ENCODE measurements at regions not wholly inside any gene's neighbourhood (a gene's known extent, or its start where the extent isn't known, plus 50 kb on each side); places are given as distances from the start of the nearest gene placed in this dataset.

GRCh38 chr14:71592361-71592760, 339.9 kb upstream of the RGS6 start:
- Histone ChIP-seq H3K4me1 (ENCODE audit: insufficient read depth, low read length) (peaks cover 8% of the 10 kb centered on the region; the same call in 1 of the 2 replicates), H3K9me3 (ENCODE audit: insufficient read depth, low read depth, low read length) (no peaks in the 10 kb centered on the region), H3K27me3 (ENCODE audit: insufficient read depth, low read length) (no peaks in the 10 kb centered on the region), H3K4me3 (ENCODE audit: low read length) (no peak overlapping the region), H3K27ac (ENCODE audit: low read depth, low read length) (no peak overlapping the region), H3K36me3 (ENCODE audit: insufficient read depth, low read length) (no peaks in the 10 kb centered on the region; the same call in 1 of the 2 replicates), H3K9ac (ENCODE audit: low read depth, low read length) (no peak overlapping the region)
- 88% methylated on average over 2 of the region's 2 CpGs for WGBS

GRCh38 chr14:71593966-71594365, 338.3 kb upstream of the RGS6 start:
- 97% methylated on average over 1 of the region's 1 CpG for WGBS
- Histone ChIP-seq H3K36me3 (ENCODE audit: insufficient read depth, low read length) (0 out of 2 replicates have a peak, but pooled peaks cover 2% of the 10 kb centered on the region), H3K9ac (ENCODE audit: low read depth, low read length) (no peak overlapping the region), H3K27ac (ENCODE audit: low read depth, low read length) (no peak overlapping the region), H3K9me3 (ENCODE audit: insufficient read depth, low read depth, low read length) (no peaks in the 10 kb centered on the region), H3K27me3 (ENCODE audit: insufficient read depth, low read length) (no peaks in the 10 kb centered on the region), H3K4me3 (ENCODE audit: low read length) (no peak overlapping the region), H3K4me1 (ENCODE audit: insufficient read depth, low read length) (peaks cover 8% of the 10 kb centered on the region; the same call in 1 of the 2 replicates)

DNA sequence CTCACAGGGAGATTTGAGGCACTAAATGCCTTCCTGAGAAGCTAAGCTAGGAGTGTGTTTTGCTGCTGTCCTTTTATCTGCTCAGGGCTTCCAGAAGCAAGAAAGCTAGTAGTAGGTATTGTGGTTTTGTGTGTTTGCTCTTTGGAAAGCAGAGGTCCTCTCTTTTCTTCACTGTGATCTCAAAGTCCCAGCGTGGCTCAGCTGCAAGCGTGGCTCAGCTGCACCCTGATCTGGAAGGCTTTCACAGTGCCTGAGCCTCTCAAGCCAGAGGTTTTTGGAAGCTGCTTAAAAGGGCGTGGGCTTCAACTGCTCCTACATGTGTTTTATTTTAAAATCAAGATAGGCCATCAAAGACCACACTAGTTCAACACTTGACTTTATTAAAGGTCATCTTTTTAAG, 337.4 kb upstream of the RGS6 start:
- H3K27ac ChIP-seq (ENCODE audit: low read depth, low read length): no peak overlapping the region
- peaks cover 8% of the 10 kb centered on the region; the same call in 1 of the 2 replicates for H3K4me1 ChIP-seq (ENCODE audit: insufficient read depth, low read length)

GRCh38 chr14:71595441-71595840, 336.8 kb upstream of the RGS6 start:
- no peak overlapping the region for H3K9ac ChIP-seq (ENCODE audit: low read depth, low read length)
- no peak overlapping the region for H3K27ac ChIP-seq (ENCODE audit: low read depth, low read length)
- no peaks in the 10 kb centered on the region for H3K27me3 ChIP-seq (ENCODE audit: insufficient read depth, low read length)
- peaks cover 8% of the 10 kb centered on the region; the same call in 1 of the 2 replicates for H3K4me1 ChIP-seq (ENCODE audit: insufficient read depth, low read length)
- WGBS: 93% methylated on average over 3 of the region's 3 CpGs
- H3K9me3 ChIP-seq (ENCODE audit: insufficient read depth, low read depth, low read length): peaks cover 8% of the 10 kb centered on the region; the same call in 1 of the 2 replicates
- H3K36me3 ChIP-seq (ENCODE audit: insufficient read depth, low read length): peaks cover 5% of the 10 kb centered on the region; the same call in 1 of the 2 replicates
- no peak overlapping the region for H3K4me3 ChIP-seq (ENCODE audit: low read length)

More for the DNA sequence above, 337.4 kb upstream of the RGS6 start:
- no peaks in the 10 kb centered on the region for H3K27me3 ChIP-seq (ENCODE audit: insufficient read depth, low read length)
- no peak overlapping the region for H3K4me3 ChIP-seq (ENCODE audit: low read length)
- peaks cover 5% of the 10 kb centered on the region; the same call in 1 of the 2 replicates for H3K36me3 ChIP-seq (ENCODE audit: insufficient read depth, low read length)
- 93% methylated on average over 3 of the region's 3 CpGs for WGBS
- H3K9ac ChIP-seq (ENCODE audit: low read depth, low read length): no peak overlapping the region
- peaks cover 2% of the 10 kb centered on the region; the same call in 1 of the 2 replicates for H3K9me3 ChIP-seq (ENCODE audit: insufficient read depth, low read depth, low read length)

GRCh38 chr14:71597287-71597920, 334.8 kb upstream of the RGS6 start:
- no peak overlapping the region for H3K9ac ChIP-seq (ENCODE audit: low read depth, low read length)
- H3K27ac ChIP-seq (ENCODE audit: low read depth, low read length): no peak overlapping the region
- WGBS: 96% methylated on average over 2 of the region's 2 CpGs
- peaks cover 6% of the 10 kb centered on the region; the same call in 1 of the 2 replicates for H3K4me1 ChIP-seq (ENCODE audit: insufficient read depth, low read length)
- H3K4me3 ChIP-seq (ENCODE audit: low read length): no peak overlapping the region
- peaks cover 10% of the 10 kb centered on the region; the same call in 1 of the 2 replicates for H3K9me3 ChIP-seq (ENCODE audit: insufficient read depth, low read depth, low read length)
- peaks cover 5% of the 10 kb centered on the region; the same call in 1 of the 2 replicates for H3K36me3 ChIP-seq (ENCODE audit: insufficient read depth, low read length)
- H3K27me3 ChIP-seq (ENCODE audit: insufficient read depth, low read length): no peaks in the 10 kb centered on the region

DNA sequence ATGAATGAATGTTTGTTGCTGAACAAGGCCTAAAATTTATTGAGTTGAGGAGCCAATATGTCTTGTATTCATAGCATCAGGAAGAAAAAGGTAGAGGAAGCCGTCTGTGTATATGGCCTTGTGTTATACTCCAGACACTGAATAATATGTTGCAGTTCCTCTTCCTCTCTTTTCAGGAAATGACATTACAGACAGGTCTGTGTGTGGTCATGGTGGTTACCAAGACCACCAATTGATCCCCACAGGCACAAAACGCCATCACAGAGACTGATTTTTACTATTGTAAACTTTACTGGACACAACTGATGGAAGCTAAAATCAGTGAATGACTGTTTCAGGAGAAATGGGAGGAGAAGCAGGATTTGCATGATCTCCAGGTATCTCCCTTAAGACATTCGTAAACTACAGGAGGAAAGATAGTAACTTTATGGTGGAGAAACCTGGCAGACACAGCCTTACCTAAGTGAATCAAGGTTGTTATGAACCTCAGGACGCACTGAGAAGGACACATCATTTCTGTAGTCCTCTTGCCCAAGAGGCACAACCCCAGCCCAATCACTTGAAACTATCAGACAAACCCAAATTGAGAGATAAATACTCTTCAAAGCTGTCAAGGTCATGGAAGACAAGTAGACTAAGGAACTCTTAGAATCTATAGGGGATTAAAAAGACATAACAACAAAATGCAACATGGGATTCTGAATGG, 334.1 kb upstream of the RGS6 start:
- Histone ChIP-seq H3K4me1 (ENCODE audit: insufficient read depth, low read length) (peaks cover 4% of the 10 kb centered on the region; the same call in 1 of the 2 replicates), H3K9ac (ENCODE audit: low read depth, low read length) (no peak overlapping the region), H3K27ac (ENCODE audit: low read depth, low read length) (no peak overlapping the region), H3K9me3 (ENCODE audit: insufficient read depth, low read depth, low read length) (peaks cover 10% of the 10 kb centered on the region; the same call in 1 of the 2 replicates), H3K27me3 (ENCODE audit: insufficient read depth, low read length) (no peaks in the 10 kb centered on the region), H3K36me3 (ENCODE audit: insufficient read depth, low read length) (peaks cover 5% of the 10 kb centered on the region; the same call in 1 of the 2 replicates), H3K4me3 (ENCODE audit: low read length) (no peak overlapping the region)
- WGBS: 96% methylated on average over 4 of the region's 4 CpGs

DNA sequence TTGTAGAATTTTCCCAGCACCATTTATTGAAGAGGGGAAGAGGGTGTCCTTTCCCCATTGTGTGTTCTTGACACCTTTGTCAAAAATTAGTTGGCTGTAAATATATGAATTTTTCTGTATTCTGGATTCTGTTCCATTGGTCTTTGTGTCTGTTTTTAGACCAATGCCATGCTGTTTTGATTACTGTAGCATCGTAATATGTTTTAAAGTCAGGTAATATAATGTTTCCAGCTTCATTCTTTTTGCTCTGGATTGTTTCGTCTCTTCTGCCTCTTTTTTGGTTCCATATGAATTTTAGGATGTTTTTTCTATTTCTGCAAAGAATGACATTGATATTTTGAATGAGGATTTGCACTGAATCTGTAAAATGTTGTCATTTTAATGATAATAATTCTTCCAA, 331.9 kb upstream of the RGS6 start:
- Histone ChIP-seq H3K4me1 (ENCODE audit: insufficient read depth, low read length) (peaks cover 4% of the 10 kb centered on the region; the same call in 1 of the 2 replicates), H3K36me3 (ENCODE audit: insufficient read depth, low read length) (peaks cover 5% of the 10 kb centered on the region; the same call in 1 of the 2 replicates), H3K27me3 (ENCODE audit: insufficient read depth, low read length) (no peaks in the 10 kb centered on the region), H3K27ac (ENCODE audit: low read depth, low read length) (no peak overlapping the region), H3K9ac (ENCODE audit: low read depth, low read length) (no peak overlapping the region), H3K4me3 (ENCODE audit: low read length) (no peak overlapping the region), H3K9me3 (ENCODE audit: insufficient read depth, low read depth, low read length) (peaks cover 10% of the 10 kb centered on the region; the same call in 1 of the 2 replicates)
- 94% methylated on average over 2 of the region's 2 CpGs for WGBS

DNA sequence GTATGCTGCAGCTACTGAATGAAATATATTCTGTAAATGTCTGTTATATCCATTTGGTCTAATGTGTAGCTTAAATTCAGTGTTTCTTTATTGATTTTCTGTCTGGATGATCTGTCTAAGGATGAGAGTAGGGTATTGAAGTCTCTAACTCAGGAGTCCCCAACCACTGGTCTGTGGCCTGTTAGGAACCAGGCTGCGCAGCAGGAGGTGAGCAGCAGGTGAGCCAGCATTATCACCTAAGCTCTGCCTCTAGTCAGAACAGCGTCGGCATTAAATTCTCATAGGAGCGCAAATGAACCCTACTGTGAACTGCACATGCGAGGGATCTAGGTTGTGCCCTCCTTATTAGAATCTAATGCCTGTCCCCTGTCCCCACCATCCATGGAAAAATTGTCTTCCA, 329.7 kb upstream of the RGS6 start:
- Histone ChIP-seq H3K9me3 (ENCODE audit: insufficient read depth, low read depth, low read length) (peaks cover 10% of the 10 kb centered on the region; the same call in 1 of the 2 replicates), H3K4me1 (ENCODE audit: insufficient read depth, low read length) (peaks cover 3% of the 10 kb centered on the region; the same call in 1 of the 2 replicates), H3K36me3 (ENCODE audit: insufficient read depth, low read length) (peaks cover 5% of the 10 kb centered on the region; the same call in 1 of the 2 replicates), H3K9ac (ENCODE audit: low read depth, low read length) (no peak overlapping the region), H3K4me3 (ENCODE audit: low read length) (no peak overlapping the region), H3K27ac (ENCODE audit: low read depth, low read length) (no peak overlapping the region), H3K27me3 (ENCODE audit: insufficient read depth, low read length) (no peaks in the 10 kb centered on the region)
- 86% methylated on average over 5 of the region's 5 CpGs for WGBS

DNA sequence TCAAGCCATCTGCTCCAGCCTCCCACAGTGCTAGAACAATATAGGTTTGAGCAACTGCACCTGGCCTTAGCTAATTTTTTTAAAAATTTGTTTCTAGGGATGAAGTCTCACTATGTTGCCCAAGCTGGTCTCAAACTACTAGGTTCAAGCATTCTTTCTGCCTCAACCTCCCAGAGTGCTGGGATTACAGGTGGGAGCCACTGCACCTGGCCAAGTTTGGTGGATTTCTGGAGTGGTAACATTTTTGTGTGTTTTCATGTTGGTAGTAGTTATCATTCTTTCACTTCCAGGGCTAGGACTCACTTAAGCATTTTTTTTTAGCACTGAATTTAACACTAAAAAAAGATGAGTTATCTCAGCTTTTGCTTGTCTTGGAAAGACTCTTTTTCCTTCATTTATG, 328.0 kb upstream of the RGS6 start:
- Histone ChIP-seq H3K27ac (ENCODE audit: low read depth, low read length) (no peak overlapping the region), H3K4me1 (ENCODE audit: insufficient read depth, low read length) (peaks cover 11% of the 10 kb centered on the region; the same call in 1 of the 2 replicates), H3K27me3 (ENCODE audit: insufficient read depth, low read length) (no peaks in the 10 kb centered on the region), H3K4me3 (ENCODE audit: low read length) (no peak overlapping the region), H3K9ac (ENCODE audit: low read depth, low read length) (no peak overlapping the region), H3K9me3 (ENCODE audit: insufficient read depth, low read depth, low read length) (peaks cover 10% of the 10 kb centered on the region; the same call in 1 of the 2 replicates), H3K36me3 (ENCODE audit: insufficient read depth, low read length) (peaks cover 3% of the 10 kb centered on the region; the same call in 1 of the 2 replicates)

- peaks cover 11% of the 10 kb centered on the region; the same call in 1 of the 2 replicates for H3K4me1 ChIP-seq (ENCODE audit: insufficient read depth, low read length)
- H3K36me3 ChIP-seq (ENCODE audit: insufficient read depth, low read length): no peaks in the 10 kb centered on the region
- no peak overlapping the region for H3K4me3 ChIP-seq (ENCODE audit: low read length)
- no peak overlapping the region for H3K27ac ChIP-seq (ENCODE audit: low read depth, low read length)
- no peaks in the 10 kb centered on the region for H3K27me3 ChIP-seq (ENCODE audit: insufficient read depth, low read length)
- 96% methylated on average over 5 of the region's 5 CpGs for WGBS
- no peaks in the 10 kb centered on the region for H3K9me3 ChIP-seq (ENCODE audit: insufficient read depth, low read depth, low read length)
- H3K9ac ChIP-seq (ENCODE audit: low read depth, low read length): no peak overlapping the region
These were observed 326.2 kb upstream of the RGS6 start for GRCh38 chr14:71606064-71606463.

DNA sequence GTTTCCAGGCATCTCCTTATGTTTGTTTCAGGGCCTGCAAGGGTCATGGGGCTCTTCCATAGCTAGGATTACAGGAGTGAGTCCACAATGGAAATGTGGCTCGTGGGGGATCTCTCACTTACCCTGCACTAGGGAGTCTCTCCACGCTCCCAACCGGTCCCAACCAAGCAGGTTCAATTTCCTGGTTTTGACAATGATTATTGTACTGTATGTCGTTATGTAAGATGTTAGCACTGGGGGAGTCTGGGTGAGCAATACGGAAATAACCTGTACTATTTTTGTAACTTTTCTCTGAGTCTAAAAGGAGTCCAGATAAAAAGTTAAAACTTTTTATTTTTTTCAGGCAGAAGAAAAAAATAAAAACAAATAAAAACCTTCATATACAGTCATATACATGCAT, 325.7 kb upstream of the RGS6 start:
- Histone ChIP-seq H3K27ac (ENCODE audit: low read depth, low read length) (no peak overlapping the region), H3K4me3 (ENCODE audit: low read length) (no peak overlapping the region), H3K27me3 (ENCODE audit: insufficient read depth, low read length) (no peaks in the 10 kb centered on the region), H3K36me3 (ENCODE audit: insufficient read depth, low read length) (no peaks in the 10 kb centered on the region), H3K9ac (ENCODE audit: low read depth, low read length) (no peak overlapping the region), H3K9me3 (ENCODE audit: insufficient read depth, low read depth, low read length) (no peaks in the 10 kb centered on the region), H3K4me1 (ENCODE audit: insufficient read depth, low read length) (peaks cover 11% of the 10 kb centered on the region; the same call in 1 of the 2 replicates)
- WGBS: 97% methylated on average over 5 of the region's 5 CpGs
